Cardiac fibroblast (primary cell): ENCODE measurements at regions not wholly inside any gene's neighbourhood (a gene's known extent, or its start where the extent isn't known, plus 50 kb on each side); places are given as distances from the start of the nearest gene placed in this dataset.
A peak's percentile ranks its signal among the peaks of the same experiment; 100 is the strongest.
"Not testable (repeated sequence)": the region's sequence is repeated elsewhere in the genome, so short reads cannot be mapped to it uniquely, and the experiment has no call there.

ENCODE experiments used
- DNase-seq, 2 donors: peaks; one replicate each; pipeline versions ENCODE4 v3.0.0 to v3.0.0-alpha.2; 2010; ENCODE audit warnings: low read depth in 2 of 2
- H3K4me3 ChIP-seq, 2 donors: replicated peaks in 1 of 2; 1 replicate in 1 of 2; 2 replicates in 1 of 2; pipeline ENCODE4 v1.5.1; 2011; ENCODE audit warnings: low read depth in 2 of 2, low read length in 2 of 2, mild to moderate bottlenecking in 2 of 2, moderate library complexity in 1 of 2
- TF ChIP-seq, protein P1 (sequence below): IDR thresholded peaks from one replicate; pipeline ENCODE4 v1.5.1; 2011; ENCODE audit warnings: low read depth, mild to moderate bottlenecking, low read length, inconsistent platforms

- not testable (repeated sequence) for H3K4me3 ChIP-seq, DNase-seq
Observed at GRCh38 chr7:38331853-38332595, 58.6 kb upstream of the TARP start.

GRCh38 chr7:38330861-38331621 lies 57.6 kb upstream of the TARP start:
- no peak for DNase-seq
- TF ChIP-seq, protein P1, sequence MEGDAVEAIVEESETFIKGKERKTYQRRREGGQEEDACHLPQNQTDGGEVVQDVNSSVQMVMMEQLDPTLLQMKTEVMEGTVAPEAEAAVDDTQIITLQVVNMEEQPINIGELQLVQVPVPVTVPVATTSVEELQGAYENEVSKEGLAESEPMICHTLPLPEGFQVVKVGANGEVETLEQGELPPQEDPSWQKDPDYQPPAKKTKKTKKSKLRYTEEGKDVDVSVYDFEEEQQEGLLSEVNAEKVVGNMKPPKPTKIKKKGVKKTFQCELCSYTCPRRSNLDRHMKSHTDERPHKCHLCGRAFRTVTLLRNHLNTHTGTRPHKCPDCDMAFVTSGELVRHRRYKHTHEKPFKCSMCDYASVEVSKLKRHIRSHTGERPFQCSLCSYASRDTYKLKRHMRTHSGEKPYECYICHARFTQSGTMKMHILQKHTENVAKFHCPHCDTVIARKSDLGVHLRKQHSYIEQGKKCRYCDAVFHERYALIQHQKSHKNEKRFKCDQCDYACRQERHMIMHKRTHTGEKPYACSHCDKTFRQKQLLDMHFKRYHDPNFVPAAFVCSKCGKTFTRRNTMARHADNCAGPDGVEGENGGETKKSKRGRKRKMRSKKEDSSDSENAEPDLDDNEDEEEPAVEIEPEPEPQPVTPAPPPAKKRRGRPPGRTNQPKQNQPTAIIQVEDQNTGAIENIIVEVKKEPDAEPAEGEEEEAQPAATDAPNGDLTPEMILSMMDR, result peak; percentile 3
- no peak overlapping the region for H3K4me3 ChIP-seq

DNA sequence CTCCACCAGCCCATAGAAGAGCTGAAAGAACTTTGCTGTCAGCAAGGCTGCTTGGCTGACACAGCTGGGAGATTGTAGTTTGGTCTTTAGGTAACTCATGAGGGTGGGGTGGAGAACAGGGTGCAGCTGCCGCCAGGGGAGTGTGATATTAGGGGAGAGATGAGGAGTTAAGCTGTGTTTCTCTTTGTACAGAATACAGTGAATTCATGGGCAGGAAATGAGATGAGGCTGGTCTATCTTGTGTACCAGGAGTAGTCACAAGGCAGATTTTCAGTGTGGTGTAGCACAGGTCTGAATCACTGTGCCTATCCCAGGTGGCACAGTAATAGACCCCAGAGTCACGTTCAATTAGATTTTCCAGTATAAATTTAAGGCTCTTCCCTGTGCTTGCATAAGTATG lies 56.6 kb upstream of the TARP start:
- H3K4me3 ChIP-seq, result no peak overlapping the region
- no peak for DNase-seq
- TF ChIP-seq, protein P1, result no peak

DNA sequence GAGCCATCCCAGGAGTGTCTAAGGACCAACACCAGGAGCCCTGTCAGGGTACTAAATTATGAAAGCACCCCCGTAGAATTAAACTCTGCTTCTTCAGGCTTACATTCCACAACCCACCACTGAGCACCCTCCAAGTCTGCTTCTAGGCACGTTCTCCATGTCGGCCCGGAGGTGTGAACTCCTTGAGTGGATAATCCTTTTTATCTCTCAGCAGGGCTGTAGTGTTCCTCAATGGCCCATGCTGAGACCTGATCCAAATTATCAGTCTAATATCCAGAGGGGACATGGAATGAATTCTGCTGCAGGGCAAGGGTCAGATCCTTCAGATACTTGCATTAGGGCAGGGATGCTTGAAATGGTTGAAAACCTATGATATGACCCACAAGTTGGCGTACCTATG lies 55.9 kb upstream of the TARP start:
- H3K4me3 ChIP-seq, result no peak overlapping the region
- no peak for DNase-seq
- TF ChIP-seq, protein P1, result no peak

DNA sequence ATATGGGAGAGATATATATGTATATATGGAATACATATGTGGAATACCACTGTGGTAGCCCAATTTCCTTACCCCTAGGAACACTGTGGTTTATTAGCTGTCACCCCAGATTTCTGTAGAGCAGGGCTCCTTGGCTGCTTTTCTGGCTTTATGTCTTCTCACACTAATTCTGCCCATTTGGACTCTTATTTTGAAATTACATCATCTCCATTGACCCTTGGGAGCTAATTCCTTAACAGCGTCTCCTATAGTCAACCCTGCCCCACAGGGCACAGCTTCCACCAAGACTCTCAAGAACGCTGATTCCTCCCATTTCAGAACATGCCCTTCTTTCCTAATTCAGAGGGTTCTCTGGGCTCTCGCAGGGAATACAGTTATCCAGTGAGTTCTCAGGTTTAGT lies 55.4 kb upstream of the TARP start:
- TF ChIP-seq, protein P1, result no peak
- no peak for DNase-seq

GRCh38 chr7:38327637-38328036 lies 54.2 kb upstream of the TARP start:
- DNase-seq, result no peak
- H3K4me3 ChIP-seq, result no peak overlapping the region
- TF ChIP-seq, protein P1, result no peak

More for the DNA sequence above, 55.4 kb upstream of the TARP start:
- no peak overlapping the region for H3K4me3 ChIP-seq
